ENCODE measurements at regions not wholly inside any gene's neighbourhood (a gene's known extent, or its start where the extent isn't known, plus 50 kb on each side); places are given as distances from the start of the nearest gene placed in this dataset.

- DNase-seq = no peak
These were observed 495.7 kb downstream of the INHBA start for GRCh38 chr7:41207141-41207540.

- DNase-seq = no peak
These were observed 496.6 kb downstream of the INHBA start for GRCh38 chr7:41206267-41206666.

DNA sequence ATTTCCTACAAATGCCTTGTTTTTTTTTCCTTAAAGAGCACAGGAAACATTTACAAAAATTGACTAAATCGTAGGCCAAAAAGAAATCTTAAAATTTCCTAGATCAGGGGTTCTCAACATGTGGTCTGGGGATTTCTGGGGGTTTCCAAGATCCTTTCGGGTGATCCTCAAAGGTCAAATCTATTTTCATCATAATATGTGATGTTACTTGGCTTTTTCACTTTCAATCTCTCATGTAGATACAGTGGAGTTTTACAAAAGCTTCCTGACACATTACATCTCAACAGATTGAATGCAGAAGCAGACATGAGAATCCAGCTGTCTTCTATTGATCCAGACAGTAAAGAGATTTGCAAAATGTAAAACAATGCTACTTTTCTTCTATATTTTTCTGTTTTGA lies 497.3 kb downstream of the INHBA start:
- peak; percentile 41 to 59 for DNase-seq

DNA sequence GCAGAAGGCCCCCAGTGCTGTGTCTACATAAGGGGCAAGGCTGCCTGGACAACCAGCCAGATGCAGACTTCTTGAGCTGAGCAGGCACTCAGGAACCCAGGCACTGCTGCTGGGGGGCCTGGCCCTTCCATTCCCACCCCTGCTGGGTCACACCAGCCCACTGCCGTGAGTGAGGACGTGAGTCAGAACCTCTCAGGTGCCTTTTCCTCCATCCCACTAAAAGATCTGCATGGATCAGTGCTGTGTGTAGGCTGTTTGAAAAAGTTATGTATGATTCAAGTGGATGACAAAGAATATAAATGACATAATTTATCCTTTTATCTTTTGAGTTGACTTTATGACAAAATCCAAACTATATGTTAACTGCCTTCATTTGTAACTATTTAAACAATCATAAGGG lies 499.3 kb downstream of the INHBA start:
- no peak for DNase-seq

DNA sequence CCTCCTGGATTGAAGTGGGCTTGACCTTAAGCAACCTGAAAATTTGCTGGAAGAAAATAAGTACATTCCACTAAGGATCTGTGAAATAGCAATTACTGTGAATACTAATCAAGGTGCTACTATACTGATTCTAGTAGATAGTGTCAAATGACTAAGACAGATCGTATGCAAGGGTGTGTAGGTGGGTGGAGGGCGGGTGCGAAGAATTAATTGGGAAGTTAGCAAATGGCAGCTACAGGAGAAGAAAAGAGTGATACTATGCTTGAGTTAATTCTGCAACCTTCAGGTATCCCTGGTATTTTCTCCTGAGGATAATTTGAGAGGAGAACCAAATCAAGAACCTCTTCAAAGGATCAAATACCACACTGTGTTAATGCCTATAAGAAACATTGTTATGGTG lies 501.9 kb downstream of the INHBA start:
- no peak for DNase-seq

GRCh38 chr7:41199136-41199535 lies 503.8 kb downstream of the INHBA start:
- no peak for DNase-seq

DNA sequence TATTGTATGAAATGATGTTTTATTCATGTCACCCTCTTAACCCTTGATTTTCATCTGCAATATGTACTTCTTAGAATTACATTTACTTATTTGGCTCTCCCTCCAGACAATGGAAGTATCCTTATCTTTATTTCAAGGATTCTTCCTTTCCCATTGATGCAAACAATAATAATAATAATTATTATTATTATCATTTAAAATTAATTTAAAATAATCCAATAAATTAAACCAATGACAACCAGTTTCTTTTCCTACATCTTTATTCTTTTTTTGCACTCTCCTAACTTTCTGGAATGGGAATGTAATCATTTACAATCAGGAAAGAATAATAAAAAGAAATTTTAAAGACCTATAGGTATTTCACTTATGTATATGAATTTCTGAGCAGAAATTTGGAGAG lies 504.4 kb downstream of the INHBA start:
- DNase-seq = no peak

- no peak for DNase-seq
These were observed 505.1 kb downstream of the INHBA start for GRCh38 chr7:41197769-41198168.

DNA sequence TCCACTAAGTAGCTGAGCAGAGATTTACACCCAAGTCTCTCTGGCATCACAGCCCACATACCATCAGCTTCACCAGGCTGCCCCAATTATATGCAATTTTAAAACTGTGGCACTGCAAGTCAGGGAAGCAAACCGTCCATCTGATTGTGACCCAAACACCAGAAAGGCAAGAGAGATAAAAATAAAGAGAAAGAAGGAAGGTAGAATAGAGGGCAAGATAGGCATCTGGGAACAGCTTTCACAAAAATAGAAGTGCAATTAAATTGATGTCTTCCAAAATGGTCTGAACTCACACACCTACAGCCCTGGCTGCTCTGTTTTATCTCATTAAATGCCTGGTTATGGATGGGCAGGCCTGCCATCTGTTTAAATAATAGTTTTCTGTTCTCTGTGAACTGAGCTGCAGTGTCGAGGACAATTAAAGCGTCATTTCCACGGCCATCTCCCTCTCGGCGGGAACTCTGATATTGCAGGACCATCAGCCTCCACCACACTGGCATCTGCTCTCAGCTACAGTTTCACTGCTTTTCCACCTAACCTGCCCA lies 509.1 kb downstream of the INHBA start:
- no peak for DNase-seq

GRCh38 chr7:41190581-41190980 lies 512.3 kb downstream of the INHBA start:
- peak; percentile 65 to 77 for DNase-seq

GRCh38 chr7:41189866-41190265 lies 513.0 kb downstream of the INHBA start:
- DNase-seq = peak; percentile 77 to 90

- no peak for DNase-seq
These were observed 514.4 kb downstream of the INHBA start for GRCh38 chr7:41188163-41189130.

DNA sequence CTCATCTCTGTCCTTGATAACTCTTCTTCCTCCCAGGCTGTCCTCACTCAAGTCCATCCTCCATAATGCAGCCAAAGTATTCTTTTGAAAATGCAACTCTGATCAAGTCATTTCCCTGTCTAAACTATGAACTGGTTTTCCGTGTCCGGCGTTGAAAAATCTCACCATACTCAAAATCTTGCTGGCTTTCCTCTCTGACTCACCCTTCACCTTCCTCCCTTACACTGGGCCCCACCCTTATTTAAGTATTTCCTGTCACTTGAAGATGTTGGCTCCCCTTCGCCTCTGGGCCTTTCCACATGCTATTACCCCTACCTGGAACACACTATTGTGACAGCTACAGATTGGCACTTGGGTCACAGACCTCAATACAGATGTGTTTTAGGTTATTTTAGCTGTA lies 515.6 kb downstream of the INHBA start:
- no peak for DNase-seq

DNA sequence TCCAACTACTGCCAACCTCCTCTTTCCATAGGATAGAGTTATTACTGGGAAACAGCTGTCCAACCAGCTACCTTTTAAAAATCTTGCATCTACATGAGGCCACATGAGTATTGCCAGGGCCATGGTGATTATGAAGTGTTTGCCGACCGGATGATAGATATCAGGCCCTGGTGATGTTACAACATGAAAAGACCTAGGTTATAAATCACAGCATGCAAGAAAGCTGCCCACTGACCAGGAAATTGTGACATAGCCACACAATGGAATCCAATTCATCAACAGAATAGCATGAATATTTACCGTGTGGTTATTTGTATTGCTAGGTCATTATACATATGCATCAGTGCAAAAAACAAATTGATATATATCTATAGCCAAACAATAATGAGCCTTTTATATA lies 517.0 kb downstream of the INHBA start:
- no peak for DNase-seq

GRCh38 chr7:41183741-41184140 lies 519.1 kb downstream of the INHBA start:
- no peak for DNase-seq

- DNase-seq = no peak
These were observed 520.1 kb downstream of the INHBA start for GRCh38 chr7:41182782-41183181.

DNA sequence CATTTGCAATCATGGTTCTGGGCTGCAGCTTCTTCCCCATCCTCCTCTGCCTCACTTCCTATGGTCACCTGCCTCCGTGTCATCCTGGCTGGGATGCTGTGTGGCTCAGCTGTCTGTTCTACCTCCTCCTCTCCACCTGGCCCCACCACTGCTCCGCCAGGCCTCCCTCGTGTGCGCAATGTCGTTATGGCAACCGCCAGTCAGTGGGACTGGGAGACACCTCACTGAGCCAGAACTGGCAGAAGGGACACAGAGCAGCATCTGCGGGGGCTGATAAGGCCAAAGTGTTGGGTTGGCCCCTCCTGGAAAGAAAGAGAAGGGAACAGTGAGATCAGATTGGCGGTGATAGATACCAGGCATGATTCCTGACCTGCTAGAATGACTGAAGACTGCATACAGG lies 527.5 kb downstream of the INHBA start:
- DNase-seq = no peak

DNA sequence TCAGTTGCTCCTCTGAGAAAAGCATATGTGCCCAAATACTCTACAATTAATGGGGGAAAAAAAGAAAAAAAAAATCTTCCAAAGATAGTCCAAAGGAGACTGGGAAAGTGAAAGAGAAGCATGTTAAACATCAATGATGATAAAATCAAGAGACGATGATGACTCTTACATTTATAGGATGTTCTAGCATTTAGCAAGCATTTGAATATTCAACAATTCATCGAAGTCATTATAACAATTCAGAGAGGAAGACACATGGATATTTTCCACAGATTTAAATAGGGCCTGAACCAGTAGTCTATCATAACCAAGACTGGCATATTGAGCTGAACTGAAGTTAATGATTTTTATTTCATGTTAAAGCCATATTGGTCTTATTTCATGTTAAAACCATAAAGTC lies 528.4 kb downstream of the INHBA start:
- DNase-seq = no peak

DNA sequence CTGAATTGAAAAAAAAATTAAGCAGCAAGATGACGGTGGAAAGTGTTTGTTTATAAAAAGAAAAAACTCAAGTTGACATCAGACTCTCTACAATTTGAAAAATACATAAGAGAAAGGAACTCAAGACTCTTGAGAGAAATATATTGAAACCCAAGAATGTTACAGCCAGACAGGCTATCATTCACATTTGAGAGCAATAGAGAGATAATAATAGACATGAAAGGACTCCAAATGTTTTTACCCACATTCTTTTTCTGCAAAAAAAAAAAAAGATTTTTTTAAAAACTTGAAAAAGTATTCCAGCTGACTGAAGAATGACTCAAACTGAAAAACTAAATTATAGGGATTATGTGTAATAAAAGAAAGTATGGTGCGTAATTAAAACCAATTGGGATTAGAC lies 532.4 kb downstream of the INHBA start:
- DNase-seq = no peak

DNA sequence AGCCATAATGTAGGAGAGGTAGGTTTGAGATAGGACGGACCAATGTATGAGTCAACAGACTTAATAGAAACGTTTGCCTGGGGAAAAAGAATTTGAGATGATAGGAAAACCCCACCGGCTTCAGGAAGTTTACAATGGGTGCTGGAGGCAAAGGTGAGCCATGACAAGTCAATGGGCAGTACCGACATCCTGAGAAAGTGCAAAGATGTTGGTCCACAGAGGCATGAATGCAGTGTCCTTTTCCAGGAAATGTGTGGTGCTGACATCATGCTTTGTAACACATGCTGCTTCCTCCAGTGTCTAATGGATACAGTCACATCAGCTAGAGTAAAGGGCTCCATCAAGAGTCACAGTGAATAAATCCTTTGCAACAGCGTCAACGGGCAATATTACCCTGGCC lies 533.6 kb downstream of the INHBA start:
- no peak for DNase-seq

- DNase-seq = no peak
These were observed 535.1 kb downstream of the INHBA start for GRCh38 chr7:41167836-41168235.

DNA sequence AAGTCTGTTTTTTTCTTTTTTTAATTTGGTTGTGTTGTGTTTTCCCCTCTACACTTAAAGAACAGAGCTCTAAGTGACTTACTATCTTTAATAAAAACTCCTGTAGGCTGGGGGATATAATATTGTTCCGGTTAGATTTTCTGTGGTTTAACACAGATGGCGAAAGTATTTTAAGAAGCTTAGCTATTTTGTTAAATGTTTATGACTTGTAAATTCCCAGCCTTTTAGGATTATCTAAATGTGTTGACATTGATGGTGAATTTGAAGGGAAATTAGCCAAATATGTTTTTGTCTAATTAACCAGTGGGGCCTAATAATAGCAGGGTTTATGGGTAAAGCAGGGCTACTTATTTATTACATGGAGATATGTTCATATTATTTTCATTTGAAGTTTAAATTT lies 538.5 kb downstream of the INHBA start:
- DNase-seq = no peak

GRCh38 chr7:41163991-41164390 lies 538.9 kb downstream of the INHBA start:
- DNase-seq = no peak

- no peak for DNase-seq
These were observed 540.3 kb downstream of the INHBA start for GRCh38 chr7:41162612-41163011.
